Activated CD8-positive, alpha-beta T cell treated with anti-CD3 and anti-CD28 coated beads for 36 hours (primary cell): ENCODE measurements at regions not wholly inside any gene's neighbourhood (a gene's known extent, or its start where the extent isn't known, plus 50 kb on each side); places are given as distances from the start of the nearest gene placed in this dataset.
"Not testable (repeated sequence)": the region's sequence is repeated elsewhere in the genome, so short reads cannot be mapped to it uniquely, and the experiment has no call there.

Source experiments
- ATAC-seq: fragments of 200-7000 bp; cut with Tn5 transposase; one replicate; pipeline ENCODE4 v1.10.0; 2021; ENCODE audit warnings: mild to moderate bottlenecking, moderate library complexity
- CTCF ChIA-PET: fragments of 350-600 bp; sonication (Branson Sonifier 250); formaldehyde crosslinking; loops from one replicate; lab custom pipeline; 2021; ENCODE audit warnings: antibody characterized with exemption; lab: Charles Lee
- POLR2A ChIA-PET: fragments of 350-600 bp; sonication (Branson Sonifier 250); formaldehyde crosslinking; loops from one replicate; lab custom pipeline; 2021; ENCODE audit warnings: antibody characterized with exemption; lab: Charles Lee
- DNase-seq: peaks from one replicate; pipeline ENCODE4 v3.0.0-alpha.2; 2020
- H3K27ac Mint-ChIP-seq: one replicate; pipeline ENCODE4 v1.8.0; 2021; ENCODE audit warnings: mild to moderate bottlenecking, mixed read lengths
- H3K27me3 Mint-ChIP-seq: one replicate; pipeline ENCODE4 v1.8.0; 2021; ENCODE audit warnings: mixed read lengths
- H3K36me3 Mint-ChIP-seq: one replicate; pipeline ENCODE4 v1.8.0; 2021; ENCODE audit warnings: low read depth, mixed read lengths
- H3K4me1 Mint-ChIP-seq: one replicate; pipeline ENCODE4 v1.8.0; 2021; ENCODE audit warnings: low read depth, mixed read lengths
- H3K4me3 Mint-ChIP-seq: one replicate; pipeline ENCODE4 v1.8.0; 2021; ENCODE audit warnings: mild to moderate bottlenecking, moderate library complexity, mixed read lengths
- H3K9me3 Mint-ChIP-seq: one replicate; pipeline ENCODE4 v1.8.0; 2021; ENCODE audit warnings: mixed read lengths
- CTCF ChIP-seq: fragments of 200-600 bp; IDR thresholded peaks from one replicate; pipeline ENCODE4 v1.8.0; 2022; ENCODE audit warnings: antibody characterized with exemption, mild to moderate bottlenecking
- intact Hi-C: fragments of 100-400 bp; cut with micrococcal nuclease; formaldehyde crosslinking; loops from one replicate; pipeline ENCODE4 v1.10.0; 2022

GRCh38 chr9:104319198-104319597, 184.9 kb upstream of the OR13F1 start:
- no peaks in the 10 kb centered on the region for H3K27me3 Mint-ChIP-seq
- H3K9me3 Mint-ChIP-seq = peaks cover 4% of the 10 kb centered on the region
- H3K27ac Mint-ChIP-seq = no peak overlapping the region
- no peak for TF ChIP-seq CTCF
- ChIA-PET CTCF (no interaction called here), POLR2A (no interaction called here)
- intact Hi-C loops = no loop called here
- DNase-seq (no peak), ATAC-seq (no peak)
- no peaks in the 10 kb centered on the region for H3K36me3 Mint-ChIP-seq
- H3K4me3 Mint-ChIP-seq = no peak overlapping the region
- H3K4me1 Mint-ChIP-seq = no peaks in the 10 kb centered on the region

- no peak for ATAC-seq
- H3K4me1 Mint-ChIP-seq = no peaks in the 10 kb centered on the region
- POLR2A ChIA-PET = no interaction called here
Measured at GRCh38 chr9:104319685-104320084, 184.4 kb upstream of the OR13F1 start.

GRCh38 chr9:104322596-104322995, 181.5 kb upstream of the OR13F1 start:
- no peaks in the 10 kb centered on the region for H3K27me3 Mint-ChIP-seq
- intact Hi-C loops = no loop called here
- no peak for TF ChIP-seq CTCF
- H3K27ac Mint-ChIP-seq = no peak overlapping the region
- DNase-seq (no peak), ATAC-seq (no peak)
- no peaks in the 10 kb centered on the region for H3K9me3 Mint-ChIP-seq
- H3K4me1 Mint-ChIP-seq = no peaks in the 10 kb centered on the region
- H3K4me3 Mint-ChIP-seq = no peak overlapping the region
- H3K36me3 Mint-ChIP-seq = no peaks in the 10 kb centered on the region
- CTCF ChIA-PET = no interaction called here
- POLR2A ChIA-PET = no interaction called here

More at GRCh38 chr9:104319685-104320084, 184.4 kb upstream of the OR13F1 start:
- H3K27ac Mint-ChIP-seq = no peak overlapping the region
- no peak for TF ChIP-seq CTCF
- intact Hi-C loops = no loop called here
- H3K4me3 Mint-ChIP-seq = no peak overlapping the region
- H3K9me3 Mint-ChIP-seq = peaks cover 4% of the 10 kb centered on the region
- H3K36me3 Mint-ChIP-seq = no peaks in the 10 kb centered on the region
- H3K27me3 Mint-ChIP-seq = no peaks in the 10 kb centered on the region
- no peak for DNase-seq
- CTCF ChIA-PET = no interaction called here

GRCh38 chr9:104323967-104324694, 179.9 kb upstream of the OR13F1 start:
- ATAC-seq, H3K4me3 Mint-ChIP-seq, POLR2A ChIA-PET, DNase-seq, H3K27me3 Mint-ChIP-seq, H3K4me1 Mint-ChIP-seq, intact Hi-C loops, CTCF ChIA-PET, H3K9me3 Mint-ChIP-seq, H3K27ac Mint-ChIP-seq, H3K36me3 Mint-ChIP-seq: not testable (repeated sequence)

GRCh38 chr9:104326912-104327311, 177.2 kb upstream of the OR13F1 start:
- Mint-ChIP-seq H3K36me3 (no peaks in the 10 kb centered on the region), H3K4me1 (no peaks in the 10 kb centered on the region), H3K27me3 (no peaks in the 10 kb centered on the region), H3K4me3 (no peak overlapping the region), H3K27ac (no peak overlapping the region), H3K9me3 (peaks cover 1% of the 10 kb centered on the region)
- DNase-seq (no peak), ATAC-seq (no peak)
- CTCF ChIA-PET = interaction anchor here (1.6 kb wide), 1 partner anchor 15 kb away, joined by 4 read pairs; no protein-coding TSS in a partner anchor
- TF ChIP-seq CTCF = no peak
- POLR2A ChIA-PET = no interaction called here
- intact Hi-C loops = no loop called here
